ENCODE measurements at regions not wholly inside any gene's neighbourhood (a gene's known extent, or its start where the extent isn't known, plus 50 kb on each side); places are given as distances from the start of the nearest gene placed in this dataset.
A peak's percentile ranks its signal among the peaks of the same experiment; 100 is the strongest.

DNA sequence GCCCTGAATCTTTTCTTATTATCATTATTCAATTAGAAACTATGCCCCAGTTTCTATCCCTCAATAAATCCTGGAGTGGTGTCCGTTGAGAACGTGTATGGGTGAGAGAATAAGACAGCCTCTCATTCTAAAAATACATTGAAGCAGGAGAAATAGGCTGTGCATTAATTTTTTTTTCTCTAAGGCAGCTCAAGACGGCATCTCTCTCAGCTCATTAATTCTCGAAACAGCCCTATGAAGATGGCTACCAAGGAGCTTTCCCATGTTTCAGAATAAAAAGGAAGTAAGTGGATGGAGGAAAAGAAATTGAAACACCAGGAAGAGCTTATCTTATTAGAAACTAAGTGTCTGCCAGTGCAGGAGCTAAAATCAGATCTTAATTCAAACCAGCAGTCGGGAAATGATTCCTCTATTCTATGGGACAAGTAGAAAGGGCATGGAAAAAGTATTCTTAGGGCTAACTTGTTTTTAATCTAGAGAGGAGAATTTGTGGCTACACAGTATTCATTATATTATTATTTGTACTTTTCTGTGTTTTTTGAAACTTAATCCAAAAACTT, 347.1 kb upstream of the PLD5 start:
- H3K27ac Mint-ChIP-seq, result no peak overlapping the region
- H3K4me1 Mint-ChIP-seq, result no peaks in the 10 kb centered on the region

DNA sequence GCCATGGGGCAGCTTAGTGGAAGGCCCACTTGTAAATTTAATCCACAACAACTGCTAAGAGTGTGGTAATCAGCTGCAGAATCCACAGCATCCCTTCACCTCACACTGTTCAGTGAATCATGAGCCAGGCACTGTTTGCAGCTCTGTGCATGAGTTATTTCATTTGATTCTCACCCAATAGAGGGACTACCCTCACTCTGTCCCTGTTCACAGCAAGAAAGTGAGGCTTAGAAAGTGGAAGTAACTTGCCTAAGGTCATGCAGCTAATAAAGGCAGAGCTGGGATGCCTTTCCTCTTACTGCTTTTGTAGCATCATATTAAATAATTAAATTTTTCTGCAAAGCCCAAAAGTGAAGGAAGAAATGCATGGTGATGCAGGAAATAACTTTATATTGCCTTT, 346.5 kb upstream of the PLD5 start:
- Mint-ChIP-seq H3K27ac (no peak overlapping the region), H3K4me3 (no peak overlapping the region), H3K9me3 (no peaks in the 10 kb centered on the region), H3K4me1 (no peaks in the 10 kb centered on the region), H3K27me3 (no peaks in the 10 kb centered on the region), H3K36me3 (no peaks in the 10 kb centered on the region)

More for the DNA sequence above, 347.1 kb upstream of the PLD5 start:
- Mint-ChIP-seq H3K9me3 (no peaks in the 10 kb centered on the region), H3K4me3 (no peak overlapping the region), H3K27me3 (no peaks in the 10 kb centered on the region), H3K36me3 (no peaks in the 10 kb centered on the region)

DNA sequence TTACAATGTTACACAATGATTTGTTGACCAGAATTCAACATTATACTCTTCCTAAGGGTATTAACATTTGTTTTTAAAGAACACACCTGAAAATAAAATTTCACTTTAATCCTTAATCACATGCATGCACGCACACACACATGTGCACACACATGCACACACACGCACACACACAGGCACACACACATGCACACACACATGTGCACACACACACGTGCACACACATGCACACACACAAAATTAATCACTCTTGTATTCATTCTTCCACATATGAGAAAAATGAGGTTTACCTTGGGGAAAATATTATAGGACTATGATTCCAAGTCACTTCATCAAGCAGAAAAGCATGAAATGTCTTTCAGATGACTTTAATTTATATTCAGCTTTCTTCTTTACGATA, 331.8 kb upstream of the PLD5 start:
- H3K4me1 Mint-ChIP-seq, result no peaks in the 10 kb centered on the region
- peaks cover 3% of the 10 kb centered on the region for H3K27me3 Mint-ChIP-seq
- H3K9me3 Mint-ChIP-seq, result peaks cover 2 to 14% (median 3%) of the 10 kb centered on the region in 3 donors
- H3K36me3 Mint-ChIP-seq, result peaks cover 1% of the 10 kb centered on the region
- no peak overlapping the region for H3K27ac Mint-ChIP-seq
- no peak overlapping the region for H3K4me3 Mint-ChIP-seq

DNA sequence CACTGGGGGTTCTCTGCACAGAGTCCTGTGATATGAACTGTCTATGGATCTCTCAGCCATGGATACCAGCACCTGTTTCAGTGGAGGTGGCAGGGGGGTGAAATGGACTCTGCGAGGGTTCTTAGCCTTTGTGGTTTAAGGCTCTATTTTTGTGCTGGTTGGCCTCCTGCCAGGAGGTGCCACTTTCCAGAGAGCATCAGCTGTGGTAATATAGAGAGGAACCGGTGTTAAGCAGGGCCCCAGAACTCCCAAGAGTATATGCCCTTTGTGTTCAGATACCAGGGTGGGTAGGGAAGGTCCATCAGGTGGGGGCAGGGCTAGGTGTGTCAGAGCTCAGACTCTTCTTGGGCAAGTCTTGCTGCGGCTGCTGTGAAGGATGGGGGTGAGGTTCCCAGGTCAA, 330.0 kb upstream of the PLD5 start:
- Mint-ChIP-seq H3K9me3 (peaks cover 3 to 25% (median 4%) of the 10 kb centered on the region in 3 donors), H3K36me3 (no peaks in the 10 kb centered on the region), H3K4me1 (no peaks in the 10 kb centered on the region), H3K27me3 (no peaks in the 10 kb centered on the region), H3K27ac (no peak overlapping the region), H3K4me3 (no peak overlapping the region)

DNA sequence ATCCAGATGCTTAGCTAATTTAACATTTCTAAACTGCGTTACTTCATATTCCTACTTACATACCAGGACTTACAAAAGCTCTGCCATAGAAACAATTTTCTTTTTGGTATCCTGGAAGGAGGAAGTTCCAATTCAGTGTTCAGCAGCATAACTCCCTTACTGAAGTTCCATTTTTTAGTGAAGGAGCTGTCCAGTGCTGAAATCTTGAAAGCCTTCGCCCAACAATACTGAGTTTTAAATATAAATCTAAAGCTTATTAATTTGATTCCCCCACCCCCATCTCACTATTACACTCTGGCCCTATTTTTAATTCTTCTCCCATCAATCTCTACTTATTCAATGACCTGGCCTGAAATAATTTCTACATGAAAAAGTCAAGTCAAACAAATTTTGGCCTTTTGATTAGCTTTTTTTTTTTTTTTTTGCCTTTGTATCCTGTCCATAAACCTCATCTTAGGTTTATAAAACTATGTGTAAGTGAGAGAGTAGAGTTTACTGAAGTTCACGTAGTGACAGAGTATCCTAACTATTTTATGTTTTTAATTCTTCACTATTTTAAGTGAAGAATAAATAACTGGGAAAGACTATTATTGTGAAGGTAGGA, 323.0 kb upstream of the PLD5 start:
- Mint-ChIP-seq H3K27me3 (no peaks in the 10 kb centered on the region), H3K27ac (no peak overlapping the region), H3K36me3 (no peaks in the 10 kb centered on the region), H3K4me1 (no peaks in the 10 kb centered on the region), H3K4me3 (no peak overlapping the region), H3K9me3 (peaks cover 9 to 44% (median 17%) of the 10 kb centered on the region in 3 donors)

DNA sequence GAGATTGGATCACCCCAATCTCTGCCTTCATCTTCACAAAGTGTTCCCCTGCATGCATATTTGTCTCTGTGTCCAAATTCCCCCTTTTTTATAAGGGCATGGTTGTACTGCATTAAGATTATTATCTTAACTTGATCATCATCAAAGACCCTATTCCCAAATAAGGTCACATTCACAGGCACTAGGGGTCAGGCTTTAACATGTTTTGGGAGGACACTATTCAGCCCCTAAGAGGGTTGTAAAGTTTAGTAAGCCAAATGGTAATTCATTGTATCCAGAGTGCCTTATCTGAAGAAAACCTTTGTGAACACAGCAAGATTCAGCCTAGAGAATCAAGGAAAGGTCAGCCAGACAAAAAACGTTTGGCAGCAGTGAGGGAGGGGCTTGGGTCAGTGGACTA, 317.6 kb upstream of the PLD5 start:
- H3K27me3 Mint-ChIP-seq, result no peaks in the 10 kb centered on the region
- H3K9me3 Mint-ChIP-seq, result peaks cover 4 to 24% (median 17%) of the 10 kb centered on the region in 3 donors
- H3K4me1 Mint-ChIP-seq, result no peaks in the 10 kb centered on the region
- H3K36me3 Mint-ChIP-seq, result no peaks in the 10 kb centered on the region
- H3K27ac Mint-ChIP-seq, result no peak overlapping the region
- H3K4me3 Mint-ChIP-seq, result no peak overlapping the region

DNA sequence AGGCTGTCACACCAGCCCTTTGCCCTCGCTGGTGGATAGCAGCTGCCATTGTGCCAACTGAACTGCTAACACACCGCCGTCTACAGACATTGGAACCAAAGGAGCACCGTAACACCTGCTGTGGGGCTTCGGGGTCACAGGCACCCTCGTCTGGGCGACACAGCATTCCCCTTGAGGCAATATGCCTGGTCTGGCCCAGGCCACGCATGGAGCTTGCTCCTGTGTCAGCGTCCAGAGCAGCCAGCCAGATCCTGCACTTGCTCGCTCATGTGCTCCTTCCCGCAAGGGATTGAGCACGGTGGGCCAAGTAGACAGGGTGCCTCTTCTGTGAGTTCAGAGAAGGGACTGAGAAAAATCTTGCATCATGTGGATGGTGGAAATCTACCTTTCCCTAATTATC, 314.6 kb upstream of the PLD5 start:
- Mint-ChIP-seq H3K9me3 (peaks cover 2 to 10% (median 7%) of the 10 kb centered on the region in 3 donors), H3K27me3 (no peaks in the 10 kb centered on the region), H3K4me1 (no peaks in the 10 kb centered on the region), H3K27ac (no peak overlapping the region), H3K4me3 (no peak overlapping the region), H3K36me3 (no peaks in the 10 kb centered on the region)

DNA sequence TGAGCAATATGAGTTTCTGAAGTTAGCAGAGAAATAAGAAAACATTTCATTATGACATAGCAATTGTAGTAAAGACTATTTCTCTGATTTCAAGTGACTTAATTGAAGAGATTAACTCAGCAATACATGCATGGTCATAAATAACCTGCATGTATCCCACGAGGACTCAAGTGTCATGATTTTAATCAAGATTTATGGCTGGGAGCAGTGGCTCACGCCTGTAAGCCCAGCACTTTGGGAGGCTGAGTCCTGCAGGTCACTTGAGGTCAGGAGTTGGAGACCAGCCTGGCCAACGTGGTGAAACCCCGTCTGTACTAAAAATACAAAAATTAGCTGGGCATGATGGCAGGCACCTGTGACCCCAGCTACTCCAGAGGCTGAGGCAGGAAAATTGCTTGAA, 311.9 kb upstream of the PLD5 start:
- Mint-ChIP-seq H3K9me3 (peaks cover 0 to 12% (median 3%) of the 10 kb centered on the region in 3 donors), H3K27ac (no peak overlapping the region), H3K36me3 (no peaks in the 10 kb centered on the region), H3K4me1 (no peaks in the 10 kb centered on the region), H3K4me3 (no peak overlapping the region), H3K27me3 (no peaks in the 10 kb centered on the region)

DNA sequence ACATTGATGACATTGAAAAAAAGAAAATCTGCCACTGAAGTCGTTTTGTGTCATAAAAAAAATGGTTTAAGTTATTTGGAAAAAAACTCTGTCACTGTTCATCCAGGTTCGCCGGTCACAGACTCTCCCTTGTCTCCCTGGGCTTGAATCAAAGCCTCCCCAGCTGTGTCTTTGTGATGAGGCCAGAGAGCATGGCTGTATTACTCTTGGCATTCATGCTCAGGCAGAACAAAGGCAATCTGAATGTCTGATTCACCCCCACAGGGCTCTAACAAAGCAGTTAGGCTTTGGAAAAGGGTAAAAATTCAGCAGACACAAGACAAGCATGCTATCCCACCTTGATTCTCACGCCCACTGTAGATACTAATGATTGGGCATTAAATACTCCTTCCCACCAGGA, 304.3 kb upstream of the PLD5 start:
- no peak overlapping the region for H3K27ac Mint-ChIP-seq
- no peaks in the 10 kb centered on the region for H3K36me3 Mint-ChIP-seq
- no peak overlapping the region for H3K4me3 Mint-ChIP-seq
- H3K4me1 Mint-ChIP-seq, result no peaks in the 10 kb centered on the region
- H3K27me3 Mint-ChIP-seq, result peaks cover 17% of the 10 kb centered on the region
- H3K9me3 Mint-ChIP-seq, result peaks cover 2 to 8% (median 4%) of the 10 kb centered on the region in 3 donors

DNA sequence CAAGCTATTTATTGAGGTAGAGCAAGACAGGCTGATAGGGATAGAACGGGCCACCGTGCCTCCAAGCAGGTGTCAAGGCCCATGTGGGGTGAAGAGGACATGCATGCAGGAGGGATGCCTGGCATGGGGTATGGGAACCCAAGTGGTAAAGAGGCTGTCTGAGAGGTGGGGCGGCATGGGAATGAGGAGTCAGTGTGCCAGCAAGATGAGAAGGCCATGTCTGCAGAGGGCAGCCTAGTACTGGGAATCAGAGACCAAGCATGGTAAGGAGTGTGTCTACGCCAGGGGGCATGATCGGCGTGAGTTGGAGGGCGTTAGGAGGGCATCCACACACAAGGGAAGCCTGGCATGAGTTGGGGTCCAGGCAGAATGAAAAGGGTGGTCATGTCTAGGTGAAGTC, 303.7 kb upstream of the PLD5 start:
- no peak overlapping the region for H3K4me3 Mint-ChIP-seq
- H3K27ac Mint-ChIP-seq, result no peak overlapping the region
- no peaks in the 10 kb centered on the region for H3K36me3 Mint-ChIP-seq
- H3K9me3 Mint-ChIP-seq, result peaks cover 2 to 8% (median 4%) of the 10 kb centered on the region in 3 donors
- no peaks in the 10 kb centered on the region for H3K4me1 Mint-ChIP-seq
- peaks cover 17% of the 10 kb centered on the region for H3K27me3 Mint-ChIP-seq

DNA sequence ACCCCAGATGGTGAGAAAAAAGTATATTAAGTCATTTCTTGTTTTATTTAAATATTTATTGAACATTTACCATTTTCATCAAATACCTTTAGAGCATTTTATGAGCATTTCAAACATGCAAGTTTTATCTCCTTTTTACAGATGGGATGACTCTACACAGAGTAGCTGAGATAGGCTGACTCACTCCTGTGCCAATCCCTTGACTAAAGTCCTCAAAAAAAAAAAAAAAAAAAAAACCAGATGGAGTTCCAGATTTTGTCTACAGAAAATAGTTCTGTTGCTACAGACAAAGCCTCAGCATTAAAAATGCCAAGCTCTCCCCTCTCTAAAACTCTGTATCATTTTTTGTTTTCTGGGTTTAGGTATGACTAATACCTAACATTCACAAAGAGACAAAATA, 303.0 kb upstream of the PLD5 start:
- H3K4me3 Mint-ChIP-seq, result no peak overlapping the region
- peaks cover 17% of the 10 kb centered on the region for H3K27me3 Mint-ChIP-seq
- H3K9me3 Mint-ChIP-seq, result peaks cover 2 to 4% (median 3%) of the 10 kb centered on the region in 3 donors
- H3K36me3 Mint-ChIP-seq, result no peaks in the 10 kb centered on the region
- no peaks in the 10 kb centered on the region for H3K4me1 Mint-ChIP-seq
- H3K27ac Mint-ChIP-seq, result no peak overlapping the region

DNA sequence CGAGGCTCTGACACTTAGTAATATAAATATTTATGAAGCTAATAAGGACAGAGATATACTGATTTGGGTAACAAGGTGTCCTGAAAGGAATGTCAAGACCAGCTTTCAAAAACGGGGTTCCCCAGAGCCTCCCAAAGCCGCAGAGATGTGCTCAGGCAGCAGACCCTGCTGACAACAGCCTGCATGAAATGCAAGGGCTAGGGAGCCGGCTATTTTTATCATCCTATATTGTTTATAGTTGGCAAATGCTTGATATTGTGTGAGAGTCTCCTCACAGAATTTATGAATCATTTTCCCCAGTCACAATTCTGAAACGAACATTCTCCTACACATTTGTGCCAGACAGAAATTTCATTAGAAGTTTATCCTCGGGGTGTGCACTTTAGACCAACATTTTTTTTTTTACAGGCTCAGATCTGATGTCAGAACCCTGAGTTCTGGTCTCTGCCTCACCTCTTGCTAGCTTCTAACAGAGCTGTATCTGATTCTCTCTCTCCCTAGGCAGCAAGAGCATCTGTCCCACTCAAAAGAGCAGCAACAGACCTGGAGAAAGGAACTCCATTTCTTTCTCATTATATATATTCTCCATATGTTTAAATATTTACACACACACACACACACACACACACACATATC, 302.3 kb upstream of the PLD5 start:
- H3K4me3 Mint-ChIP-seq, result no peak overlapping the region
- H3K27ac Mint-ChIP-seq, result no peak overlapping the region
- peaks cover 20% of the 10 kb centered on the region for H3K27me3 Mint-ChIP-seq
- peaks cover 2% of the 10 kb centered on the region for H3K36me3 Mint-ChIP-seq
- H3K9me3 Mint-ChIP-seq, result peaks cover 0 to 2% (median 2%) of the 10 kb centered on the region in 3 donors
- H3K4me1 Mint-ChIP-seq, result peaks cover 0 to 2% (median 0%) of the 10 kb centered on the region in 3 donors

DNA sequence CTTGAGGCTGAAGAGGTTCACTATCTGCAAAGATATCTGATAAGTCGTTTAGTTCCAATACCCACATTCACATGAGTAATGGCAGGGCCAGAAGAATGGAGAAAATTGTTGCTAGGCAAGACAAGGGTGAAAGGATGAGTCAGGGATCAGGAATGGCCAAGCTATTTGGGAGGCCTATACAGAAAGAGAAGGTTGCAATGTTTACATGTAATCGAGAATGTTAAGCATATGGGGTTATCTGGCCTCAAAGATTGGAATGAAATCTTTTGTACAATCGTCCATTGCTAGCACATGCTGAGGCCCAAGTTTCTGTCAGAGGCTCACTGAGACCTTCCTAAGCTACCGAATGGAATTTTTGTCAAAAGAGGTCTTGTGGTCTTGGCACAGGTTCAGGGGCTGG, 299.9 kb upstream of the PLD5 start:
- Mint-ChIP-seq H3K36me3 (peaks cover 3% of the 10 kb centered on the region), H3K4me1 (peaks cover 0 to 2% (median 0%) of the 10 kb centered on the region in 3 donors), H3K9me3 (peaks cover 0 to 2% (median 0%) of the 10 kb centered on the region in 3 donors), H3K27ac (peak overlapping the region in 1 of 3 donors; percentile 38), H3K27me3 (peaks cover 18% of the 10 kb centered on the region), H3K4me3 (no peak overlapping the region)

DNA sequence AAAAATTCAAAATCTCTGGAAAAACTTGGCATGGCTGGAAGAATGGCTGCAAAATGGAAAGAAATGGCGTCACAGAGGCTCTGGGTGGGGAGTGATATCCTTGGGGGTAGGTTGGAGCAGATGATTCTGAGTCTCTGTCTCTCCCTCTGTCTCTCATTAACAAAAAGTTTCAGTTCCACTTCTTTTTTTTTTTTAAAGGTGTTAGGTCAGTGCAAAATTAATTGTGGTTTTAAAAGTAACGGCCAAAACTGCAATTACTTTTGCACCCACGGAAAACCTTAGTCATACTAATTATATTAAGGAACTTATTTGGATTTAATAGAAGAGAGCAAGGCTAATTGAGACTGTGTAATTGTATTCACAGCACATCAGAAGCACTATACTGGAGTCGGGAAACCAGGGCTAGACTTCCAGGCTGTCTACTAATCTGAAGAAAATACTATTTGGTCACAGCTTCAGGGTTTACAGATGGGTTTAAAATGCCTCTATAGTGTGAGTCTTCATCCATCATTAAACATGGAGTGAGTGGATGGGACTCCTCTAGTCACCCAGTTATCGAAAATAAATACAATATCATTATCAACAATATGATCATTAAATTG, 289.1 kb upstream of the PLD5 start:
- Mint-ChIP-seq H3K4me3 (peak overlapping the region in 2 of 4 donors; percentile 77 to 78), H3K4me1 (peaks cover 7 to 9% (median 8%) of the 10 kb centered on the region in 3 donors), H3K9me3 (peaks cover 0 to 2% (median 2%) of the 10 kb centered on the region in 3 donors)

DNA sequence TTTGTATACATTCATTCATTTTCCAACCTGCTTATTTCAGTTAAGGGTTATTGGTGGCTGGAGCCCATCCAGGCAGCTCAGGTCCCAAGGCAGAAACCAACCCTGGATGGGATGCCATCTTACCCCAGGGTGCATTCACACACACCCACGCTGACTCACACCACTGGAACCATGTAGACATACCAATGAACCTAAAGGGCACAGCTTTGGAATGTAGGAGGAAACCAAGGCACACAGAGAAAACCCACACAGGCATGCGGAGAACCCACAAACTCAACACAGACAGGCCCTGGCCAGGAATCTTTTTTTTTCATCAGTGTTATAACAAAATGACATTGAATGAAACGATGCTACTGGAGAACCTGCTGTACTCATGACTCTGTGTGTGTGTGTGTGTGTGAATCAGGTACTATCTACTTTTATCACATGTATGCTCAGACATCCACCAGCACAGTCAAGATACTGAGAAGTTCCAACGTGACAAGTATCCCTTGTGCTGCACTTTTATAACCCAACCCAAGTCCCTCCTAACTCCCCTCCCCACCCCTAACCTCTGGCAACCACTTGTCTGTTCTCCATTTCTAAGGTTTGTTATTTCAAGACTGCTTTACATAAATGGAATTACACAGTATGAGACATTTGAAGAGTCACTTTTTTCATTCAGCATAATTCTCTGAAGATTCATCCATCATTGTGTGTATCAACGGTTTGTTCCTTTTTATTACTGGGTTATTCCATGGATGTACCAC, 286.8 kb upstream of the PLD5 start:
- Mint-ChIP-seq H3K9me3 (peaks cover 0 to 3% (median 0%) of the 10 kb centered on the region in 3 donors), H3K4me3 (no peak overlapping the region), H3K27me3 (no peaks in the 10 kb centered on the region), H3K4me1 (peaks cover 7 to 9% (median 8%) of the 10 kb centered on the region in 3 donors), H3K27ac (no peak overlapping the region), H3K36me3 (no peaks in the 10 kb centered on the region)

More for the DNA sequence above, 289.1 kb upstream of the PLD5 start:
- H3K36me3 Mint-ChIP-seq, result no peaks in the 10 kb centered on the region
- H3K27ac Mint-ChIP-seq, result no peak overlapping the region
- peaks cover 5% of the 10 kb centered on the region for H3K27me3 Mint-ChIP-seq
